Breast epithelium (tissue), 4 donors: ENCODE measurements at regions not wholly inside any gene's neighbourhood (a gene's known extent, or its start where the extent isn't known, plus 50 kb on each side); places are given as distances from the start of the nearest gene placed in this dataset.

Source experiments
- DNase-seq, 2 donors: peaks; one replicate each; pipeline ENCODE4 v3.0.0-alpha.2; 2019; ENCODE audit warnings: low spot score in 2 of 2
- H3K27ac ChIP-seq, 2 donors: fragments of 200-600 bp; sonication (generic) in 1 of 2; one replicate each; pipeline ENCODE4 v1.5.1; 2016 to 2019; ENCODE audit warnings: mild to moderate bottlenecking in 1 of 2
- H3K27me3 ChIP-seq, 2 donors: fragments of 200-600 bp; sonication (generic) in 1 of 2; one replicate each; pipeline versions ENCODE4 v1.5.1 to v1.6.0; 2017 to 2019; ENCODE audit warnings: control low read depth in 1 of 2, mild to moderate bottlenecking in 1 of 2
- H3K36me3 ChIP-seq: fragments of 200-600 bp; one replicate; pipeline ENCODE4 v1.5.1; 2019
- H3K4me1 ChIP-seq, 2 donors: fragments of 200-600 bp; sonication (generic); one replicate each; pipeline ENCODE4 v1.5.1; 2016 to 2019; ENCODE audit warnings: control low read depth in 1 of 2
- H3K4me3 ChIP-seq, 3 donors: fragments of 200-600 bp; sonication (generic); 1 replicate in 2 of 3; 2 replicates in 1 of 3; pipeline ENCODE4 v1.5.1; 2016 to 2019; ENCODE audit warnings: mild to moderate bottlenecking in 3 of 3, moderate library complexity in 2 of 3
- H3K9me3 ChIP-seq, 2 donors: fragments of 200-600 bp; sonication (generic) in 1 of 2; one replicate each; pipeline ENCODE4 v1.5.1; 2016 to 2019; ENCODE audit warnings: control low read depth in 1 of 2
- CTCF ChIP-seq, 3 donors: fragments of 450-650 bp; IDR thresholded peaks; one replicate each; pipeline ENCODE4 v1.5.1; 2016 to 2017; ENCODE audit warnings: antibody characterized with exemption in 3 of 3, mild to moderate bottlenecking in 3 of 3, moderate library complexity in 3 of 3
- POLR2A ChIP-seq: fragments of 450-650 bp; IDR thresholded peaks from one replicate; pipeline ENCODE4 v1.6.1; 2016; ENCODE audit warnings: antibody characterized with exemption, mild to moderate bottlenecking, moderate library complexity
- POLR2AphosphoS5 ChIP-seq, 3 donors: sonication (generic); formaldehyde crosslinking; IDR thresholded peaks; one replicate each; pipeline ENCODE4 v1.6.1; 2017; ENCODE audit warnings: antibody characterized with exemption in 3 of 3
- intact Hi-C: fragments of 100-400 bp; cut with DNase I; formaldehyde crosslinking; loops from one replicate; pipeline ENCODE4 v1.15.1; 2023; ENCODE audit warnings: low total_unique reads

- intact Hi-C loops, result no loop called here
- TF ChIP-seq POLR2A (no peak), POLR2AphosphoS5 (IDR thresholded peaks at IDR 0.05) (no peak), CTCF (IDR thresholded peaks at IDR 0.05) (no peak)
- H3K4me3 ChIP-seq, result no peak overlapping the region
- no peaks in the 10 kb centered on the region for H3K36me3 ChIP-seq
- no peak for DNase-seq
- no peak overlapping the region for H3K27ac ChIP-seq
- H3K4me1 ChIP-seq, result no peaks in the 10 kb centered on the region
- no peaks in the 10 kb centered on the region for H3K27me3 ChIP-seq
- H3K9me3 ChIP-seq, result no peaks in the 10 kb centered on the region
These were observed 63.5 kb downstream of the CAVIN2 start for GRCh38 chr2:191783416-191783815.
